Astrocyte (in vitro differentiated cells and primary cell): ENCODE measurements at regions not wholly inside any gene's neighbourhood (a gene's known extent, or its start where the extent isn't known, plus 50 kb on each side); places are given as distances from the start of the nearest gene placed in this dataset.

ENCODE experiments used
- CTCF ChIP-seq: IDR thresholded peaks from 2 replicates; pipeline ENCODE4 v1.5.1; 2011; ENCODE audit warnings: low read depth, mild to moderate bottlenecking, inconsistent platforms, low read length, moderate library complexity; ENCODE audit not compliant: insufficient read depth
- EZH2 ChIP-seq: IDR thresholded peaks from 2 replicates; pipeline ENCODE4 v1.6.1; 2012; ENCODE audit warnings: mild to moderate bottlenecking, low read length, inconsistent platforms; ENCODE audit not compliant: insufficient read depth

GRCh38 chr4:20337261-20337664 is 85.6 kb downstream of the SLIT2 start:
- TF ChIP-seq CTCF (no peak), EZH2 (no peak)
